ENCODE measurements at regions not wholly inside any gene's neighbourhood (a gene's known extent, or its start where the extent isn't known, plus 50 kb on each side); places are given as distances from the start of the nearest gene placed in this dataset.
A peak's percentile ranks its signal among the peaks of the same experiment; 100 is the strongest.
"Not testable (repeated sequence)": the region's sequence is repeated elsewhere in the genome, so short reads cannot be mapped to it uniquely, and the experiment has no call there.

DNA sequence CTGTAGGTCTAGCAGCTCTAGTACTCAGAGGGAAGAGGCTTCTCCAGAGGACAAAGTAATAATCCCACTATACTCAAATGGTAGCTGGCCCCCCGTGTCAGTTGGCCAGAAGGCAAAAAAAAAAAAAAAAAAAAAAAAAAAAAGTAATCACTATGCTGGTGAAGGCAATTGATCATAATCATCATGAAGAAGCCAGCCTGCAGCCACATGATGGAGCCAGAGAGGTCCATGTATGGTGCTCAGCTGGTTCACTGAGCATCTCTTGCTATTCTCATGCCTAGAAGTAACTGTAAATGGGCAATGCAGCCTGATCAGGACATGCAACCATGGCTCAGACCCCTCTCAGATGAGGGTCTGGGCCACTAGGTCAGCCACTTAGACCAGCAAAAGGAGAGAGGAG lies 378.8 kb downstream of the MED13L start:
- no peak for DNase-seq

- peak; percentile 19 for DNase-seq
These were observed 379.8 kb downstream of the MED13L start for GRCh38 chr12:115897729-115898128.

DNA sequence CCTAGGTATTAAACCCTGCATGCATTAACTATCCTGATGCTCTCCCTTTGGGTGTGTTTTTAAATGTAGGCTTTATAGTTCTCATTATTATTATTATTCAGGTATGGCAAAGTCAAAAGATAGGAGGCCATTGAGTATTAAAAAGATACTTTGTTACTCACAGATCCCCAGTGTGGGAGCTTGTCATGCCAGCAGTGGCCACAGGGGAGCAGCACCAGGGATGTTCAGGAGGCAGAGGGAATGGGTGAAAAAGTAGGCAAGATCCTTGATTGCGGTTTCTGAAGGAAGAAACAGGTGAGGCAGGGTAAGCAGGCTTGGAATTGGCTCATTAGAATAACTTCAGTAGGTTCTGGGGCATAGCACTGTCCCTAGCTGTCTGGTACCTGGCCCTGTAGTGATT lies 382.2 kb downstream of the MED13L start:
- no peak for DNase-seq

DNA sequence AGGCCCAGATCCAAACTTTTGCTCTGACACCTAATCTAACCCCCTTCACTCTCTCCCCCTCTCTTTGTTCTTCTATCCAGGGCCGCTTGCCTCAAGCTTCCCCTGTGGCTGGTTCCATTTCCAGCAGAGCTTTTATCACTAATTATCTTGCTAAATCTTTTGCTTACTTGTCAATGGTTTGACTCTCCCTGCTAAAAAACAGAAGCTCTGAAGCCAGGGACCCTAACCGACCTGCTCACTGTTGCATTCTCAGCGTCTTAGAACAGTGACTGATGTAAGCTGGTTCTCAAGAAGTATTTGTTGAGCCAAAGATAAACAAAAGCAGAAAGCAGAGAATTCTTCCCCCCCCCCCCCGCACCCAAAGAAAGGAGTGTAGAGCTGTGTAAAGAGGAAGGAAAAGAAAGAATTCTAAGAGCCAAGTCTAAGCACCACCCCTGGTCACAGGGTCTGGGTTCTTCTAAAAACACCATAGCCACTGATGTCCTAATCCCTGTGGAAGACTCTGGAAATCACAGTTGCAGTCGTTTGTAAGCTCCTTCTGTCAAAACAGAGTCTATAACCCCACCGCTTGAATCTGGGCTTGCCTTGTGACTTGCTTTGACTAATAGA lies 385.8 kb downstream of the MED13L start:
- DNase-seq, result no peak

GRCh38 chr12:115886666-115887065 lies 390.8 kb downstream of the MED13L start:
- DNase-seq, result no peak

DNA sequence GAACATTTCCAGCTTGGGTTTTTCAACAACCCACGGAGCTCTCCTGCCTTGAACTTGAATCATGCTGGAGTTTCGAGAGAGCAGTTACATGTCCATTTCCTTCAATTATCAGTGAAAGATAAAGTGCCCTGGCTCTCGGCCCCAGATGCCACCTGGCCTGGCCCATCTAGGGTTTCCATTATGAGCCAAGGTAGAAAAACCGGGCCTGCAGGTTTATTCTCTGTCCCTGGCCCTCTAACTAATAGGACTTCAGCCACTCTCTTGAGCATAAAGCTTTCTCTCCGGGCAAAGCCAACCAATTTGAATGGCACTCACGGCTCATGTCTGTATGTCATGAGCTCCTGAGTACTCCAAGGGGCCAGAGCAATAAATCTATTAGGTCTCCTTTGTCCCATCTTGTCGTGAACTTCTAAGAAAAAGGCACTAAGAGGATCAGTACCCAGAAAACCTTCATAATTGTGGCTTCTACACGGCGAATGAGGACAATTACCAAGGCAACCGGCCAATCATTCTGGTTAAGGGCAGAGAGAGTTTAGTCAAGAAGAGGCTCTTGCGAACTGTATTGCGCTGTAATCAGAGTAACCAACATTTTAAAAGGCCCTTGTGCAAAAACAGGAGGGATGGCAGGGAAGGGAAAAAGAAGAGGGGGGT lies 392.3 kb downstream of the MED13L start:
- DNase-seq, result no peak

DNA sequence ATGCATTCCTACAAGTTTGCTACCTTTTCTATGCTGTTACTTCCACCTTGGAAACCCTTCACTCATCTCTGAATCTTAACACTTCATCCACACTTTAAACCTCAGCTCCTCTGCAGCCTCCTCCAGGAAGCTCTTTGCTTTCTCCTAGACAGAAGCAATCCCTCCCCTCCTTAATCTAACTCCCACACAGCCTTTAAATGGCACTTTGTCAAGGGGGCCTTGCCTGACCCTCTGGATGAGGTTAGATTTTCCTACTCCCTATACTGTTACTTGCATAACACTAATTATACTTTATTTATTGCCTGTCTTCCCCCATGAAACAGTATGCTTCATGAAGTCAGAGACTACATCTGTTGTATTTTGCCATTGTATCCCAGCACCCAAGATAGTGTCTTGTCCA lies 394.6 kb downstream of the MED13L start:
- DNase-seq, result no peak

- DNase-seq, result no peak
These were observed 397.3 kb downstream of the MED13L start for GRCh38 chr12:115880238-115880637.

GRCh38 chr12:115879354-115879753 lies 398.1 kb downstream of the MED13L start:
- DNase-seq, result no peak

- no peak for DNase-seq
These were observed 403.9 kb downstream of the MED13L start for GRCh38 chr12:115873451-115874082.

- no peak for DNase-seq
These were observed 404.6 kb downstream of the MED13L start for GRCh38 chr12:115872919-115873357.

DNA sequence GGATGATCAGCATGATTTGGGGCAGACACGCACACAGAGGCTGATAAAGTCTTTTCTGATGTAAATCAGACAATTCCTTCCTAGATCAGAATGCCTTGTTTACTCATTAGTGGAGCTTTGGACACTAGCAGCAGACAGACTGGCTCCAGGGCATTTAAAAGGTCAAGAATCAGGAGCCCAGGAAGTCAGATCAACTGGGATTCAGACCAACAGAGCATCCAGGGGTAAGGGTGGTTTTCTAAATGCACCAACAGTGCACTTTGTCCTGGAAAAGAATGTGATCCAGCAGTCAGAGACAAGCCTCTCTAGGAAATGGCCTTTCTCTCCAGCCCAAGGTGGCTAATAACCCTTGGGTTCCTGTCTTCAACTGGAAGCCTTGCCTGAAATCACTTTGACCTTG lies 405.3 kb downstream of the MED13L start:
- no peak for DNase-seq

- DNase-seq, result peak; percentile 19
These were observed 405.8 kb downstream of the MED13L start for GRCh38 chr12:115871714-115872113.

GRCh38 chr12:115870510-115870909 lies 407.0 kb downstream of the MED13L start:
- no peak for DNase-seq

DNA sequence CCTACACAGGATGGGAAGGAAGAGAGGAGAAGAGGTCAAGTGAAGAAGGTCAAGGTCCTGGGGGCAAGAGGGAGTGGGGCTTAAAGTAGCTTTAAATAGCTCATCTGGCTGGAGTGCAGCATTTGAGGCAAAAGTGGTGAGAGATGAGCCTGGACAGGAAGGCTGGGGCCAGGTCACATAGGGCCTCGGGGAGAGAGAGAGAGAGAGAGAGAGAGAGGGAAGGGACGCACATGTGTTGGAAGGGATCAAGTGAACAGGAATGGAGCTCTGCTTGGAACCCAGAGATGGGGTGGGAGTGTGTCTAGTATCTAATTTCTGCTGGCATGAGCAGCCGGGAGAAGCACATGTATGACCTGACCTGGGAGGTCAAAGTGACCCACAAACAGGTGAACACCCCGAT lies 407.5 kb downstream of the MED13L start:
- no peak for DNase-seq

- DNase-seq, result no peak
These were observed 407.9 kb downstream of the MED13L start for GRCh38 chr12:115869604-115870003.

DNA sequence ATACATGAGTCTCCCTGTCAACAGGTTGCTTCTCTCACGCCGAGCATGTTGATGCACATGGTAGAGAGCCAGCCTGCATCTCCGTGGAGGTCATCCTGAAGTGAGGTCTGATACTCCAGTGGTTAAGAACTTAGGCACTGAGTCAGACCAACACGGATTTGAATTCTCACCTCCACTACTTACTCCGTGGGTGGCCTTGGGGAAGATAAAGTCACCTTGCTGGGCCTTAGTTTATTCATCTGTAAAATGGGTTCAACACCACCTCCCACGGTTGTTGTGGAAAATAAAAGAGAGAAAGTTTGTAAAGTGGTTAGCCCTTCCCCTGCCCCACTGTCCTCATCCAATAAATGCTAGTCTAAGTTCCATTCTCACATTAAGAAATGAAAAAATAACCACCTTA lies 408.9 kb downstream of the MED13L start:
- DNase-seq, result no peak

DNA sequence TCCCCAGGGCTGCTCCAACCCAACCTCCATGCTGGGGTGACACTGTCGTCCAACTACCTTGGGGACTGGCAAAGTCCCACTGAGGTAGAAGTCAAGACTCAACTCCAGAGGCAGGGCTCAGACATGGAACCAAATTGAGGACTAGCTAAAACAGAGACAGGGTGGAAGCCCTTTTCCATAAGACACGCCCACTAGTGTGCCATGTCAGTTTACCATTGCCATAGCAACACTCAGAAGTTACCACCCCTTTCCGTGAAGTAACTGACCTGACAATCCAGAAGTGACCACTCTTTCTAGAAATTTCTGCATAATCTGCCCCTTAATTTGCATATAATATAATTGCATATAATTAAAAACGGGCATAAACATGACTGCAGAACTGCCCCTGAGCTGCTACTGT lies 409.6 kb downstream of the MED13L start:
- DNase-seq, result no peak

- no peak for DNase-seq
These were observed 410.5 kb downstream of the MED13L start for GRCh38 chr12:115866909-115867525.

DNA sequence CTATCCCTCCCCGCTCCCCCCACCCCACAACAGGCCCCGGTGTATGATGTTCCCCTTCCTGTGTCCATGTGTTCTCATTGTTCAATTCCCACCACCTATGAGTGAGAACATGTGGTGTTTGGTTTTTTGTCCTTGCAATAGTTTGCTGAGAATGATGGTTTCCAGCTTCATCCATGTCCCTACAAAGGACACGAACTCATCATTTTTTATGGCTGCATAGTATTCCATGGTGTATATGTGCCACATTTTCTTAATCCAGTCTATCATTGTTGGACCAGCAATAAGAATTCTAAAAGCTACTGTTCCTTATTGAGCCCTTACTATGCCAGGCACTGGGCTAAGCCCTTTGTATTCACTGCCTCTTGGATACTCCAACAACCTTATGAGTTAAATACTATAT lies 411.2 kb downstream of the MED13L start:
- not testable (repeated sequence) for DNase-seq

- no peak for DNase-seq
These were observed 413.1 kb downstream of the MED13L start for GRCh38 chr12:115864396-115864795.

DNA sequence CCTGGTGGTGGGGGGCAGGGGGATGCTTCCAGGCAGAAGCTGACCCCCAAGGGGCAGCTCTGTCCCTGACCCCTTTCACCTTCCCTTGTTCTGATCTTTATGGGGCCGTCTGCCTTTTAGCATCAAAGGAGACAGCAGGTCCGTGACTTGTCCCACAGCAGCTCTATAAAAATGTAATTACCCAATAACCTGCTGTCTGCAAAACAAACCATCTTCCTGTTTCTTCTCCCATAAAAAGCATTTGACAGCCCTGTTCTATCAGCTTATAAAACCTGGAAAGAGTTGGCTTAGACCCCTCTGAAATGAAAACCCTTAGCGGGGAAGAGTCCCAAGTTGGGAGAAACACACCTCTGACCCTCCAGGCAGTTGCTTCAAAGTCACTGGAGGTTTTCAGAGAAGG lies 416.9 kb downstream of the MED13L start:
- DNase-seq, result no peak

- no peak for DNase-seq
These were observed 418.3 kb downstream of the MED13L start for GRCh38 chr12:115859231-115859630.

- no peak for DNase-seq
These were observed 419.6 kb downstream of the MED13L start for GRCh38 chr12:115857923-115858322.
